Peyer's patch (tissue), 4 donors: ENCODE measurements at regions not wholly inside any gene's neighbourhood (a gene's known extent, or its start where the extent isn't known, plus 50 kb on each side); places are given as distances from the start of the nearest gene placed in this dataset.

ENCODE experiments used
- DNase-seq, 3 donors: peaks; one replicate each; pipeline ENCODE4 v3.0.0-alpha.2; 2017 to 2019
- H3K27ac ChIP-seq, 4 donors: fragments of 200-600 bp; sonication (generic); one replicate each; pipeline ENCODE4 v1.5.1; 2016 to 2019
- H3K27me3 ChIP-seq, 2 donors: fragments of 200-600 bp; sonication (generic); one replicate each; pipeline ENCODE4 v1.5.1; 2019
- H3K36me3 ChIP-seq, 3 donors: fragments of 200-600 bp; sonication (generic); one replicate each; pipeline ENCODE4 v1.5.1; 2016 to 2019
- H3K4me1 ChIP-seq, 4 donors: fragments of 200-600 bp; sonication (generic); one replicate each; pipeline ENCODE4 v1.5.1; 2016 to 2019
- H3K4me3 ChIP-seq, 4 donors: fragments of 200-600 bp; sonication (generic); 1 replicate in 3 of 4; 2 replicates in 1 of 4; pipeline ENCODE4 v1.5.1; 2016 to 2019; ENCODE audit warnings: mild to moderate bottlenecking in 1 of 4
- H3K9me3 ChIP-seq, 4 donors: fragments of 200-600 bp; sonication (generic); one replicate each; pipeline ENCODE4 v1.5.1; 2016 to 2019; ENCODE audit warnings: mild to moderate bottlenecking in 1 of 4
- CTCF ChIP-seq, 6 experiments: fragments of 450-650 bp in 4 of 6; fragments of 200-600 bp in 2 of 6; sonication (generic) in 1 of 6; IDR thresholded peaks; one replicate each; pipeline ENCODE4 v1.5.1; 2017 to 2019; ENCODE audit warnings: antibody characterized with exemption in 6 of 6, mild to moderate bottlenecking in 3 of 6, moderate library complexity in 1 of 6
- POLR2A ChIP-seq, 2 donors: fragments of 450-650 bp; IDR thresholded peaks; one replicate each; pipeline ENCODE4 v1.5.1; 2017; ENCODE audit warnings: antibody characterized with exemption in 2 of 2, mild to moderate bottlenecking in 2 of 2, moderate library complexity in 2 of 2

DNA sequence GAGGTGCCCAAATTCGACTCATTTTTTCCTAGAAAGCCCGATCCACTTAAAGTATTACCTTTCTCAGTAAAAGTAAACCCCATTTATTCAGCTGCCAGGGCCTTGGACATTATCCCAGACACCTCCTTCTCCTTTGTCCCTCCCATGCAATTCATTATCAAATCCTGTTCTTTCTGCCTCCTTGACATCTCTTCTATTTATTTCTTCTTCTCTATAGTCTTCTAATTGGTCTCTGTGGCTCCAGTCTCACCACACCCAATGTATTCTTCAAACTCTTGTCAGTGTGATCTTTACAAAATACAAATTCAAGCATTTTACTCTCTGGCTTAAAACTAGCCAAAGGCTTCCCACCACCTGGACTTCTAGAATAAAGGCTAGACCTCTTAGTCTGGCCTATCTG is 120.3 kb downstream of the IL20RB start:
- DNase-seq = no peak
- Histone ChIP-seq H3K4me1 (no peaks in the 10 kb centered on the region), H3K27me3 (no peaks in the 10 kb centered on the region), H3K9me3 (no peaks in the 10 kb centered on the region), H3K4me3 (no peak overlapping the region), H3K27ac (no peak overlapping the region), H3K36me3 (no peaks in the 10 kb centered on the region)
- TF ChIP-seq CTCF (IDR thresholded peaks at IDR 0.05) = no peak
- no peak for TF ChIP-seq POLR2A (IDR thresholded peaks at IDR 0.05)

DNA sequence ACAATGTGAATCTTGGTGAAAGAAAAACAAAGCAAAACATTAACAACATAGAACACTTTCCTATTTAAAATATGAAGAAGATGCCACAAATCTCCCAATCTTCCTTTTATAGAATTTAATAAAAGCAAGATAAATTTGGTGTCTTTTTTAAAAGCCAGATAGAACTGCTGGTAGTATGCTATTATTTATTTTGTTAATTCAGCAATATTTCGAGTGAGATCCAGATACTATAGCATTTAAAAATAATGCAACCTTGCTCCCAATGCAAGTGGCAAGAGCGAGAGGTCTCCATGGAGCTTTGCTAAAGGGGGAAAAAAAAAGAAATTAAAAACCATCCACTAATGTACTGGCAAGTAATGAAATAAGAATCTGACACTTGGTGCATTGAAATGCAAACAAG is 121.8 kb downstream of the IL20RB start:
- TF ChIP-seq CTCF (IDR thresholded peaks at IDR 0.05) (no peak), POLR2A (IDR thresholded peaks at IDR 0.05) (no peak)
- Histone ChIP-seq H3K36me3 (no peaks in the 10 kb centered on the region), H3K4me1 (no peaks in the 10 kb centered on the region), H3K27ac (no peak overlapping the region), H3K4me3 (no peak overlapping the region), H3K27me3 (no peaks in the 10 kb centered on the region), H3K9me3 (no peaks in the 10 kb centered on the region)
- no peak for DNase-seq

- no peak overlapping the region for H3K27ac ChIP-seq
- H3K4me3 ChIP-seq = no peak overlapping the region
- no peaks in the 10 kb centered on the region for H3K27me3 ChIP-seq
- no peaks in the 10 kb centered on the region for H3K4me1 ChIP-seq
- no peaks in the 10 kb centered on the region for H3K9me3 ChIP-seq
- TF ChIP-seq CTCF (IDR thresholded peaks at IDR 0.05) (no peak), POLR2A (IDR thresholded peaks at IDR 0.05) (no peak)
- H3K36me3 ChIP-seq = no peaks in the 10 kb centered on the region
- DNase-seq = no peak
These were observed 123.9 kb downstream of the IL20RB start for GRCh38 chr3:137081711-137082110.

DNA sequence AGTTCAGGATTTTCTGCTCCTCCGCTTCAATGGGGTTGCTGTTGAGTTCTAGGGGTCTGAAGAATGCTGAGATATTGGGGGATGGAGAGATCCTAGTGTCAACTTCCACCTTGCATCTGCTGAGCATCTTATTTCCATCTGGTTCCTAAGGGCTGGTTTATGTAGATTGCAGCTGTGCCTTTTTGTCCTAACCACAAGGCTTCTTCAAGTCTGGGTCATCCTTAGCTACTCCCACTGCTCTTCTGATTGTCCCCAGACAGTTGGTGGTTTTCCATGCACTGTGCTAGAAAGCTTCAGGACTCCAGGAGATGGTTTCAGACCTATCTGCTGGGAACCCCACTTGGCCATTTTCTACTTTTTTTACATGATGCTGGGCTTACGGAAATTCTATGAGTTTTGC is 125.0 kb downstream of the IL20RB start:
- DNase-seq = no peak
- TF ChIP-seq POLR2A (IDR thresholded peaks at IDR 0.05) (no peak), CTCF (IDR thresholded peaks at IDR 0.05) (no peak)
- Histone ChIP-seq H3K27me3 (no peaks in the 10 kb centered on the region), H3K4me1 (no peaks in the 10 kb centered on the region), H3K27ac (no peak overlapping the region), H3K36me3 (no peaks in the 10 kb centered on the region), H3K4me3 (no peak overlapping the region), H3K9me3 (no peaks in the 10 kb centered on the region)

DNA sequence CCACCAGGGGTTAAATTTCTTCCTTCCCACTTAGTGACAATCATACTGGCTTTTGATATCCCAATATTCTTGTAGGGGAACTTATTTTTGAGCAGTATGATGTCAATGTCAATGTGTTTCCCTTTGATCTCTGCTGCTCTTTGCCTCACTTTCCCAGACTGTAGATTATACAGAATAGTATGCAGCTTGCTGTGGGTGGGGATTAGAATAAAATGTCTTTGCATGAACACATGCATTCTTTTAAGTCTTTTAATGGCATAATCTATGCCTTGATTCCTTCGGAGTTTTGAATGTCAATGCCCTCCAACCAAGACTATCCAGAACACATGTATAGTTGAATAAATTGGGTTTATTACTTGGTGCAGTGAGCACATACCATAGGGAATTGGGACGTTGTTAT is 125.5 kb downstream of the IL20RB start:
- H3K9me3 ChIP-seq = no peaks in the 10 kb centered on the region
- no peak for DNase-seq
- TF ChIP-seq CTCF (IDR thresholded peaks at IDR 0.05) (no peak), POLR2A (IDR thresholded peaks at IDR 0.05) (no peak)
- no peaks in the 10 kb centered on the region for H3K27me3 ChIP-seq
- no peak overlapping the region for H3K4me3 ChIP-seq
- no peaks in the 10 kb centered on the region for H3K4me1 ChIP-seq
- no peaks in the 10 kb centered on the region for H3K36me3 ChIP-seq
- H3K27ac ChIP-seq = no peak overlapping the region

- no peak overlapping the region for H3K4me3 ChIP-seq
- no peaks in the 10 kb centered on the region for H3K4me1 ChIP-seq
- H3K36me3 ChIP-seq = no peaks in the 10 kb centered on the region
- no peaks in the 10 kb centered on the region for H3K9me3 ChIP-seq
- TF ChIP-seq POLR2A (IDR thresholded peaks at IDR 0.05) (no peak), CTCF (IDR thresholded peaks at IDR 0.05) (no peak)
- H3K27me3 ChIP-seq = no peaks in the 10 kb centered on the region
- H3K27ac ChIP-seq = no peak overlapping the region
- DNase-seq = no peak
These were observed 126.8 kb downstream of the IL20RB start for GRCh38 chr3:137084586-137084985.
